ENCODE measurements at regions not wholly inside any gene's neighbourhood (a gene's known extent, or its start where the extent isn't known, plus 50 kb on each side); places are given as distances from the start of the nearest gene placed in this dataset.
A peak's percentile ranks its signal among the peaks of the same experiment; 100 is the strongest.

DNA sequence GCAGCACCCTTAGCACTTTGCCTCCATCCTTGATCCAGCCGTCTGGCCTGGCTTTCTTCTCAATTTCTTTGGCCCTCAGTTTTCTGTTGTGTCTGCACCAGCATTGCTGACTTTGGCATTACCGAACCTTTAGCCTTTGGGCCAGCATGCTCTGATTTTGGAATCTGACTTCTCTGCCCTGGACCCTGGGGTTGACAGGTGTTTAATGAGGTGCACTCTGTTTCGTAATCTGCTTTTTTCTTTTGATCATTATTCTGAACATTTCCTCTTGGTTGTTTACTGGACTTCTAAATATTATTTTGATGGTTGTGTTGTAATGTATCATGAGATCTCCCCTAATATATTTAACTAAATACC is 71.5 kb upstream of the ENPP6 start:
- no peaks in the 10 kb centered on the region for H3K9me3 ChIP-seq
- H3K4me3 ChIP-seq, result no peak overlapping the region
- H3K27me3 ChIP-seq, result no peaks in the 10 kb centered on the region
- intact Hi-C loops (cut with DNase I; ENCODE audit: low total_unique reads), result loop anchor here (10.0 kb wide), 1 partner anchor 186 kb away; the partner anchor contains the start of gene IRF2
- no peaks in the 10 kb centered on the region for H3K4me1 ChIP-seq
- DNase-seq, result no peak
- H3K36me3 ChIP-seq, result no peaks in the 10 kb centered on the region
- TF ChIP-seq, protein P1, sequence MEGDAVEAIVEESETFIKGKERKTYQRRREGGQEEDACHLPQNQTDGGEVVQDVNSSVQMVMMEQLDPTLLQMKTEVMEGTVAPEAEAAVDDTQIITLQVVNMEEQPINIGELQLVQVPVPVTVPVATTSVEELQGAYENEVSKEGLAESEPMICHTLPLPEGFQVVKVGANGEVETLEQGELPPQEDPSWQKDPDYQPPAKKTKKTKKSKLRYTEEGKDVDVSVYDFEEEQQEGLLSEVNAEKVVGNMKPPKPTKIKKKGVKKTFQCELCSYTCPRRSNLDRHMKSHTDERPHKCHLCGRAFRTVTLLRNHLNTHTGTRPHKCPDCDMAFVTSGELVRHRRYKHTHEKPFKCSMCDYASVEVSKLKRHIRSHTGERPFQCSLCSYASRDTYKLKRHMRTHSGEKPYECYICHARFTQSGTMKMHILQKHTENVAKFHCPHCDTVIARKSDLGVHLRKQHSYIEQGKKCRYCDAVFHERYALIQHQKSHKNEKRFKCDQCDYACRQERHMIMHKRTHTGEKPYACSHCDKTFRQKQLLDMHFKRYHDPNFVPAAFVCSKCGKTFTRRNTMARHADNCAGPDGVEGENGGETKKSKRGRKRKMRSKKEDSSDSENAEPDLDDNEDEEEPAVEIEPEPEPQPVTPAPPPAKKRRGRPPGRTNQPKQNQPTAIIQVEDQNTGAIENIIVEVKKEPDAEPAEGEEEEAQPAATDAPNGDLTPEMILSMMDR (IDR thresholded peaks at IDR 0.05), result no peak
- no peak for TF ChIP-seq POLR2A (IDR thresholded peaks at IDR 0.05)
- H3K27ac ChIP-seq, result no peak overlapping the region

DNA sequence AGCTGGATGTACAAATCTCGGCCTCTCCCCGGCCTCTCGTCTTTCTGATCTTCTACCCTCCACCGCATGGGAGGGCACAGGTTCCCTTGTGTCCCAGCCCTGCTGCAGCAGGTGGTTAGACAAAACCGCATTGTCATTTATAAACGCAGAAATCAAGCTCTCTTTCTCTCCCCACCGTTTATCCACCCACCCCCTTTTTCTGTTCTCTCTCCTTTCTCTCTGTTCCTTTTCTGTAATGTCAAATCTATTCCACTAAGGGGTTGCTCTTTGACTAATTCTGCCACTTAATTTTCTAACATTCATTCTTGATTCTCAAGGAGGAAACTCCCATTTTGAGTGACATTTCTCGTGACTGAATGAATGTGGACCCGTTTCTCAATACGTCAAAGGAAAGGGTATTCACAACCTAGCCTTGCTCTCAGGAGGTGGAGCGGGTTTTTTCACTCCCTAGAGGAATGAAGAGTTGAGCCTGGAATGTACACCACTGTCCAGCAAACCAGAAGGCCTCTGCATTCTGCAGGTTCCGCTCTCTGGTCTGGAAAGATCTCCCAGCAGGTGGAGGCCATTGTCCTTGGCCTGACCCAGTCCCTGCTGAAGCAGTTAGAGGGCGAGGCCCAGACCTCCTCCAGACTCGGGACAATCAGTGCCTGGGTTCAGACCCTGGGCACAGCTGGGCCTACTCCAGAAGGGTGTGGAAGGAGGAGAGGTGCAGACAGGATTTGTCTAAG is 70.9 kb upstream of the ENPP6 start:
- intact Hi-C loops (cut with DNase I; ENCODE audit: low total_unique reads), result loop anchor here (10.0 kb wide), 1 partner anchor 186 kb away; the partner anchor contains the start of gene IRF2
- no peak for DNase-seq
- H3K27ac ChIP-seq, result no peak overlapping the region

DNA sequence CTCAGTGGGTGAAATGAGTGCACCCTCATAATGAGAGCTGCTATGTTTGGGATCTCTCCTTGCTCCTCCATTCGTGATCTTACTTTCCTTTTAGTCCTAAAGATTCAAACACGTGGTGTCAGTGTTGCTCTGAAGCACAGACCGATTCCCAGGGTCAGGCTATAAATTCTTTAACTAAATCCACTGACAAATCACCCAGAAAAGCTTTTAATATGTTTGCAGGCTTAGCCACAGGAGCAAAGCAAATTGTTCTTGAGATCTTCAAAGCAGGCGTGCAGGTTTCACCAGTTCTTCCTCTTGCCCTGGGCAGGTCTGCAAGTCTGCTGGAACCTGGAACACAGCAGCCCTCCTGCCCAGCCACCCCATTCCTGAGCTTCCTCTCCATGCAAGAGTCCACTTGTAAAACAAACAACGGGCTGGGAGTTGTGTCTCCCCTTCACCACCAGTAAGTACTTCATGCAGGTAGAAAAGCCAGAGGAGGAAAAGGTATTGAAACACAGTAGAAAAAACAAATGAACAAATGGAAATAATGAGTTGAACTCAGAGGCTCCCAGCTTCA is 70.1 kb upstream of the ENPP6 start:
- H3K36me3 ChIP-seq, result no peaks in the 10 kb centered on the region
- H3K27ac ChIP-seq, result no peak overlapping the region
- H3K4me3 ChIP-seq, result no peak overlapping the region
- H3K9me3 ChIP-seq, result no peaks in the 10 kb centered on the region
- intact Hi-C loops (cut with DNase I; ENCODE audit: low total_unique reads), result loop anchor here (10.0 kb wide), 1 partner anchor 187 kb away; the partner anchor contains the start of gene IRF2
- TF ChIP-seq POLR2A (IDR thresholded peaks at IDR 0.05), result no peak
- TF ChIP-seq, protein P1 (IDR thresholded peaks at IDR 0.05), result peak in 3 of 4 experiments; percentile 18 to 38 (median 35)
- no peak for DNase-seq
- H3K4me1 ChIP-seq, result no peaks in the 10 kb centered on the region
- H3K27me3 ChIP-seq, result no peaks in the 10 kb centered on the region

More for the DNA sequence above, 70.9 kb upstream of the ENPP6 start:
- TF ChIP-seq POLR2A (IDR thresholded peaks at IDR 0.05), result no peak
- TF ChIP-seq, protein P1 (IDR thresholded peaks at IDR 0.05), result no peak
- Histone ChIP-seq H3K4me1 (no peaks in the 10 kb centered on the region), H3K36me3 (no peaks in the 10 kb centered on the region), H3K9me3 (no peaks in the 10 kb centered on the region), H3K4me3 (no peak overlapping the region), H3K27me3 (no peaks in the 10 kb centered on the region)

DNA sequence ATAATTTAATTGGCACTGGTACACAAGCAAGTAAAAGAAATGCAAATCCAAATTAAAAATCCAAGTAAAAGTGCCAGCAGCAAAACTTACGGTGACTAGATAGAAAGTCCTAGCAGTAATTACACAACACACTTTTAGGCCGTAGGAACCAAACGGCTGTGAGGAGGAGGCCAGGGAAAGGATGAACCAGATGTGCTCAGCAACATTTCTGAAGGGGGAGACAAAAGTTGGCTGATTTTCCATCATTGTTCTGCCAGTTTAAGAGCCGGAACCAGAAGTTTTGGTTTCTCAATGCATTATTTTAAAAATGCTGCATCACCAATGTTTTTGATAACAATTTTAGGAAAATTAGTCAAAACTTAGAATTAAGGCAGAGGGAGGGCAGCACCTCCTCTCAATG is 68.7 kb upstream of the ENPP6 start:
- H3K9me3 ChIP-seq, result no peaks in the 10 kb centered on the region
- no peaks in the 10 kb centered on the region for H3K4me1 ChIP-seq
- TF ChIP-seq, protein P1 (IDR thresholded peaks at IDR 0.05), result no peak
- TF ChIP-seq POLR2A (IDR thresholded peaks at IDR 0.05), result no peak
- intact Hi-C loops (cut with DNase I; ENCODE audit: low total_unique reads), result loop anchor here (10.0 kb wide), 1 partner anchor 188 kb away; the partner anchor contains the start of gene IRF2
- no peak for DNase-seq
- no peak overlapping the region for H3K27ac ChIP-seq
- H3K4me3 ChIP-seq, result no peak overlapping the region
- no peaks in the 10 kb centered on the region for H3K27me3 ChIP-seq
- no peaks in the 10 kb centered on the region for H3K36me3 ChIP-seq

DNA sequence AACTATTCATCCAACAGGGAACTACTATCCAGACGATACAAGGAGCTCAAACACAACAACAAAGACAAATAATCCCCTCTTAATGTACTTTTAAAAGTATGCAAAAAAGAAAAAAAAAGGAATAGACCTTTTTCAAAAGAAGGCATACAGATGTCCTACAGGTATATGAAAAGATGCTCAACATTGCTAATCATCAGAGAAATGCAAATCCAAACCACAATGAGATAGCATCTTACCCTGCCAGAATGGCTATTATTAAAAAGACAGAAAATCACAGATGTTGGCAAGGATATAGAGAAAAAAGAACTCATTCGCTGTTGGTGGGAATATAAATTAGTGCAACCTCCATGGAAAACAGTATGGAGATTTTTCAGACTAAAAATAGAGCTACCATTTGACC is 67.1 kb upstream of the ENPP6 start:
- no peaks in the 10 kb centered on the region for H3K4me1 ChIP-seq
- intact Hi-C loops (cut with DNase I; ENCODE audit: low total_unique reads), result loop anchor here (10.0 kb wide), 1 partner anchor 190 kb away; the partner anchor contains the start of gene IRF2

More for the DNA sequence above, 67.1 kb upstream of the ENPP6 start:
- no peak overlapping the region for H3K4me3 ChIP-seq
- H3K36me3 ChIP-seq, result no peaks in the 10 kb centered on the region
- H3K27ac ChIP-seq, result no peak overlapping the region
- TF ChIP-seq, protein P1 (IDR thresholded peaks at IDR 0.05), result no peak
- no peak for TF ChIP-seq POLR2A (IDR thresholded peaks at IDR 0.05)
- H3K9me3 ChIP-seq, result no peaks in the 10 kb centered on the region
- DNase-seq, result no peak
- no peaks in the 10 kb centered on the region for H3K27me3 ChIP-seq
